ENCODE measurements at regions not wholly inside any gene's neighbourhood (a gene's known extent, or its start where the extent isn't known, plus 50 kb on each side); places are given as distances from the start of the nearest gene placed in this dataset.

DNA sequence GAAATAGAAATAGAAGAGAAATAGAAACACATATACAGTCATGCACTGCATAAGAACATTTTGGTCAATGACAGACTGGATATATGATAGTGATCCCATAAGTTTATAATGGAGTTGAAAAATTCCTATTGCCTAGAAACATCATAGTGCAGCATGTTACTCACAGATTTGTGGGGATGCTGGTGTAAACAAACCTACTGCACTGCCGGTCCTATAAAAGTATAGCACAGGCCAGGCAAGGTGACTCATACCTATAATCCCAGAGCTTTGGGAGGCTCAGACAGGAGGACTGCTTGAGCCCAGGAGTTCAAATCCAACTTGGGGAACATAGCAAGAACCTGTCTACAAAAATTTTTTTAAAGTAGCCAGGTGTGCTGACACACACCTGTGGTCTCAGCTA is 240.6 kb upstream of the MAP3K1 start:
- FAIRE-seq (no peak), ATAC-seq (no peak), DNase-seq (no peak)
- no peak overlapping the region for H3K27ac ChIP-seq
- intact Hi-C loops (cut with DNase I): no loop called here
- H3K4me1 ChIP-seq: no peaks in the 10 kb centered on the region
- H3K9me3 ChIP-seq: no peaks in the 10 kb centered on the region
- H3K27me3 ChIP-seq: no peaks in the 10 kb centered on the region
- H3K36me3 ChIP-seq: no peaks in the 10 kb centered on the region
- no peak overlapping the region for H3K4me3 ChIP-seq
- 96 to 97% methylated on average over 1 of the region's 1 CpG for WGBS, 2 donors
- TF ChIP-seq, protein P1, sequence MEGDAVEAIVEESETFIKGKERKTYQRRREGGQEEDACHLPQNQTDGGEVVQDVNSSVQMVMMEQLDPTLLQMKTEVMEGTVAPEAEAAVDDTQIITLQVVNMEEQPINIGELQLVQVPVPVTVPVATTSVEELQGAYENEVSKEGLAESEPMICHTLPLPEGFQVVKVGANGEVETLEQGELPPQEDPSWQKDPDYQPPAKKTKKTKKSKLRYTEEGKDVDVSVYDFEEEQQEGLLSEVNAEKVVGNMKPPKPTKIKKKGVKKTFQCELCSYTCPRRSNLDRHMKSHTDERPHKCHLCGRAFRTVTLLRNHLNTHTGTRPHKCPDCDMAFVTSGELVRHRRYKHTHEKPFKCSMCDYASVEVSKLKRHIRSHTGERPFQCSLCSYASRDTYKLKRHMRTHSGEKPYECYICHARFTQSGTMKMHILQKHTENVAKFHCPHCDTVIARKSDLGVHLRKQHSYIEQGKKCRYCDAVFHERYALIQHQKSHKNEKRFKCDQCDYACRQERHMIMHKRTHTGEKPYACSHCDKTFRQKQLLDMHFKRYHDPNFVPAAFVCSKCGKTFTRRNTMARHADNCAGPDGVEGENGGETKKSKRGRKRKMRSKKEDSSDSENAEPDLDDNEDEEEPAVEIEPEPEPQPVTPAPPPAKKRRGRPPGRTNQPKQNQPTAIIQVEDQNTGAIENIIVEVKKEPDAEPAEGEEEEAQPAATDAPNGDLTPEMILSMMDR (IDR thresholded peaks at IDR 0.05): no peak

DNA sequence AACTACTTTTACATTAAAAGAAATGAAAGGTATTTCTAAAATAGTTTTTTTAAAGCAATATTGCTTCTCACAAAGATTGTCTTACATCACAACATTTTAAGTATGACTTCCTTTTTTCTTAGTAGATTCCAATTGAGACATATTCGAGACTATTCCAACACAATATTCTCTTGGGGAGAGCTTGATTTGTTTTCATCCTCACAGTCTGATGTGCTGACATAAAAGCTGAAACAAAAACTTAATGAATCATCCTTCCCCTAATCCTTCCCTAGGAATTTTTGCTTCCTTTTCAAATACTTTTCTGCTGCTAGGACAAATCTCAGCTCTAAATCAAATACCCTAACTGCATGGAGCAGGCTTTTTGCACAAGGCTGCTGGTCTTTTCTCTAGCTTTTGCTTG is 245.8 kb upstream of the MAP3K1 start:
- TF ChIP-seq, protein P1 (IDR thresholded peaks at IDR 0.05): no peak
- no peak for DNase-seq
- H3K27me3 ChIP-seq: no peaks in the 10 kb centered on the region
- FAIRE-seq: no peak
- intact Hi-C loops (cut with DNase I): no loop called here
- no peak overlapping the region for H3K27ac ChIP-seq
- H3K4me3 ChIP-seq: no peak overlapping the region
- no peaks in the 10 kb centered on the region for H3K36me3 ChIP-seq
- 53 to 64% methylated on average over 1 of the region's 1 CpG for WGBS, 2 donors
- H3K4me1 ChIP-seq: peaks cover 0 to 6% (median 0%) of the 10 kb centered on the region in 3 donors
- peak in 1 of 4 donors; percentile 56 for ATAC-seq
- H3K9me3 ChIP-seq: no peaks in the 10 kb centered on the region

DNA sequence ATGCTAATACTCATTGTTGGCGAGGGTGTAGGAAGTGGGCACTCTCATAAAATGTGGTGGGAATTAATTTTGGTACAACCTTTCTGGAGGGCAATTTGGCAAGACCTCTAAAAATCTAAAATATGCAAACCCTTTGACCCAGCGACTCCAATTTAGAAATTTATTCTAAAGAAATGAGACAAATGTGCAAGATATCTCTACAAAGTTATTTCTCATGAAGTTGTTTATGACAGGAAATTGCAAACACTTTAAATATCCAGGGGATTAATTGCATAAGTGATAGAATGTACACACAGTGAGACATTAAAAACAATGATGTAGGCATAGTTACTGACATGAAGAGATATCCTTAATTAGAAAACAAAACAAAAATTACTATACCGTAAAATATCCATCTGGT is 246.3 kb upstream of the MAP3K1 start:
- ATAC-seq (no peak), DNase-seq (no peak), FAIRE-seq (no peak)
- intact Hi-C loops (cut with DNase I): no loop called here
- TF ChIP-seq, protein P1 (IDR thresholded peaks at IDR 0.05): no peak
- 47 to 57% methylated on average over 3 of the region's 3 CpGs for WGBS, 2 donors
- H3K27ac ChIP-seq: no peak overlapping the region
- H3K27me3 ChIP-seq: no peaks in the 10 kb centered on the region
- no peaks in the 10 kb centered on the region for H3K9me3 ChIP-seq
- H3K4me3 ChIP-seq: no peak overlapping the region
- peaks cover 0 to 6% (median 0%) of the 10 kb centered on the region in 3 donors for H3K4me1 ChIP-seq
- no peaks in the 10 kb centered on the region for H3K36me3 ChIP-seq

DNA sequence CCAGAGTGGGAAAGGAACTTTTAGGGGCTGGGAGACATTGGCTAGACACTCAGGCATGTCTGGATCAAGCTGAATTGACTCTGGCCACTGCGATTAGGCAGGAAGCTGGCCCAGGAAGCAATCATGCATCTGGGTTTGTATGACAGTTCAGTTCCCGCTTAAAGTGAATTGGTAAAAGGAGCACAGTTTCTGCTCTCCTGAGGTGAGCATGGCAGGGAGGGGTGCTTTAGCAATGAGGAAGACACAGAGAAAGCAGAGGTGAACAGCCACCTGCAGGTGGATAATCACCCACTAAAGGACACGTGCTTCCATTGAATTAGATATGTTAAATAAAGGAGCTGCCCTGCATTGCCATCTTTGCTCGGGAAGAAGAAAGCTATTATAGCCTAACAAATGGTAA is 248.1 kb upstream of the MAP3K1 start:
- TF ChIP-seq, protein P1 (IDR thresholded peaks at IDR 0.05): no peak
- intact Hi-C loops (cut with DNase I): no loop called here
- H3K4me3 ChIP-seq: no peak overlapping the region
- no peak for DNase-seq
- peaks cover 0 to 6% (median 0%) of the 10 kb centered on the region in 3 donors for H3K4me1 ChIP-seq
- no peaks in the 10 kb centered on the region for H3K36me3 ChIP-seq
- H3K27ac ChIP-seq: no peak overlapping the region
- ATAC-seq: no peak
- no peaks in the 10 kb centered on the region for H3K27me3 ChIP-seq
- 82 to 87% methylated on average over 4 of the region's 4 CpGs for WGBS, 2 donors
- FAIRE-seq: no peak
- H3K9me3 ChIP-seq: no peaks in the 10 kb centered on the region

DNA sequence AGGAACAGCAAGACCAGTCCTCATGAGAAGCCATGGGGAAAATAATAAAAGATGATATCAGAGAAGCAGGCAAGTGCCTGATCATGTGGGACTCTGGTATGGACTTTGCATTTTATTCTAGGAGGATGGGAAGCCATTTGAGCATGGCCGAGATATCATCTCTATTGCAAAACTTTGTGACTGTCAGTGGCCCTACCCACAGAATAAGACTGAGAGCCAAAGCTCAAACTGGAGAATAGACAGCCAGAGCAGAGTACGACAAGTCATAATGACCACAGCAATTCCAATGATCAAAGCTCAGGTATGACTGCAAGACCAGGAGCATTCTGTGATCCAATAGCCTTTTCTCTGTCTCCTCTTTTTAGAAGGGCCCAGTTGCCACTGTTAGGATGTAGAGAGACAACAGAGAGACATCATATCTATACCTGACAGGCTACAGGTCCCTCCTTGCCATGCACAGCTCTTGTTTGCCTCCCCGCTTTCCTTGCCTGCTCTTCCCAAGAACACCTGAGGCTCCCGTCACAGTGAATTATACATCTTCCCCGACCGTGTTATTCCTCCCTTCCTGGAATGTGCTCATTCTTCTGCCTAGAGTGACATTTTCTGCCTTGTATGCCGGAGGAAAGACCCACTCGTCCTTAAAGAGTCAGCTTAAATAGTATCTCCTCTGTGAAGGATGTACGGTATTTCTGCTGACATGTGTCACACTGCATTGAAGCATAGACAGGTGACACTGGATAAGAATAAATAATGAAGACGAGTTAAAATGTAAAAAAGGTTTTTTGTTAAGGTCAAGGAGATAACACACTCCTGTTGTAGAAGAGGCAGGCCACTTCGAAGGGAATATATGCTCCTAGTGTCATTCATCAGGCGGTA is 248.7 kb upstream of the MAP3K1 start:
- H3K4me3 ChIP-seq: no peak overlapping the region
- TF ChIP-seq, protein P1 (IDR thresholded peaks at IDR 0.05): no peak
- FAIRE-seq: no peak
- H3K36me3 ChIP-seq: no peaks in the 10 kb centered on the region
- H3K9me3 ChIP-seq: no peaks in the 10 kb centered on the region
- no peak for DNase-seq
- H3K27ac ChIP-seq: no peak overlapping the region
- 80 to 85% methylated on average over 12 of the region's 12 CpGs for WGBS, 2 donors
- intact Hi-C loops (cut with DNase I): no loop called here
- no peak for ATAC-seq
- no peaks in the 10 kb centered on the region for H3K27me3 ChIP-seq
- H3K4me1 ChIP-seq: peaks cover 0 to 6% (median 0%) of the 10 kb centered on the region in 3 donors
